GM12891 (cell line): ENCODE measurements at regions not wholly inside any gene's neighbourhood (a gene's known extent, or its start where the extent isn't known, plus 50 kb on each side); places are given as distances from the start of the nearest gene placed in this dataset.

Experiments
- POLR2A ChIP-seq: IDR thresholded peaks from 2 replicates; pipeline ENCODE4 v1.6.1; 2011; ENCODE audit warnings: low read depth, low read length, control low read depth
- POLR2AphosphoS5 ChIP-seq: IDR thresholded peaks from 2 replicates; pipeline ENCODE4 v1.6.1; 2011; ENCODE audit warnings: low read depth, low read length, control low read depth
- TAF1 ChIP-seq: IDR thresholded peaks from 2 replicates; pipeline ENCODE4 v1.6.1; 2011; ENCODE audit warnings: low read depth, low read length, control low read depth

DNA sequence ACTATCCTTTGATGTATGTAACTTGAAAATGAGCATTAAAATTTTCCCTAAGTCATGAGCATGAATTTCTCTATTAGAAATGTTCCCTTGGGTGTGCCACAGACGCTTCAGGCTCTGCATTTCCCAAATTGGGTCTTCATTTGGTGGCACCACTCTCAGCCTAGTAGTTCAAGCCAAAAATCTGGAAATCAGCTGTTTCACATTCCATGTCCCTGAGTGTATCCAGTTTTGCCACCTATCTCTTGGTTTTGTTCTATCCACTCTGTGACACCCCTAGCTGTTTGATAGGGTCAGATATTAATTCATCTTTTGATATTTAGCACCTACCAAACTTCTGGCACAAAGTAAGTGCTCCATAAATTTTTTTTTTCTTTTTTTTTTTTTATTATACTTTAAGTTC lies 89.5 kb upstream of the DPH5 start:
- TF ChIP-seq POLR2A (no peak), POLR2AphosphoS5 (no peak), TAF1 (no peak)
